DMS153 treated with DMSO at 0.1 percent for 48 hours (cell line): ENCODE measurements at regions not wholly inside any gene's neighbourhood (a gene's known extent, or its start where the extent isn't known, plus 50 kb on each side); places are given as distances from the start of the nearest gene placed in this dataset.

Experiments used
- DNase-seq: peaks from one replicate; lab custom pipeline; 2025; ENCODE audit not compliant: unreplicated experiment; lab: John Stamatoyannopoulos, UW

DNA sequence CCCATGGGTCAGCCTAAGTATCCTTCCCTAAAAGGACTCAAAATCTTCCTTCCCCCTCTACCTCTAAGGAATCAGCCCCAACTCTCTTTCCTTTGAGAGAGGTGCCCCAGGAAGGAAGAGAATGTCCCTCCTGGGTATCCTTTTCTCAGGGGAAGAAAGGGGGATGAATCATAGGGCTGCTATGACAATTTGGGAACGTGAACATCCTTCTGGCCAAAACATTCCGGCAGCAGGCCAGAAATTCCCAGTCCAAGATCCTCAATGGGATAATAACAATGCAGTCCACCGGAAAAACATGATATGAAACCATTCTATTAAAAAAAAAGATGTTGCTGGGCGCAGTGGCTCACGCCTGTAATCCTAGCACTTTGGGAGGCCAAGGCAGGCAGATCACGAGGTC is 50.8 kb upstream of the CACNA2D3 start:
- DNase-seq = no peak

DNA sequence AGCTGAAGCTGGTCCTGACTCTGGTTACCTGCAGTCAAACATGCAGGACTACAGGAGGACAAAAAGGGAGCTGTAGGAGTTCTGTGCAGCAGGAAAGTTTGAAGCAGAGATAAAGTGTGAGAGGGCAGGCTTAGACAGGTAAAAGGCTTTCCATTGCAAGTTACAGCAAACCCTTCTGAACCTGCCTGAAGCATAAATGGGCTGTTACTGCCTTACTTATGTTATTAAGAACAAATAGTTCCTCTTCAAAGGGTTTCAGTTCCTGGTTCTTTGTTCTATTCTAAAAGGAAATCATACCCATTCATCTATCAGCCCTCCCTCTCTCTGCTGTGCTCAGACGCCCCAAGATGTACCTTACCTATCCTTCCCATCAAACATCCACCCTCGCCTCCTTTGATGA is 52.4 kb upstream of the CACNA2D3 start:
- no peak for DNase-seq

DNA sequence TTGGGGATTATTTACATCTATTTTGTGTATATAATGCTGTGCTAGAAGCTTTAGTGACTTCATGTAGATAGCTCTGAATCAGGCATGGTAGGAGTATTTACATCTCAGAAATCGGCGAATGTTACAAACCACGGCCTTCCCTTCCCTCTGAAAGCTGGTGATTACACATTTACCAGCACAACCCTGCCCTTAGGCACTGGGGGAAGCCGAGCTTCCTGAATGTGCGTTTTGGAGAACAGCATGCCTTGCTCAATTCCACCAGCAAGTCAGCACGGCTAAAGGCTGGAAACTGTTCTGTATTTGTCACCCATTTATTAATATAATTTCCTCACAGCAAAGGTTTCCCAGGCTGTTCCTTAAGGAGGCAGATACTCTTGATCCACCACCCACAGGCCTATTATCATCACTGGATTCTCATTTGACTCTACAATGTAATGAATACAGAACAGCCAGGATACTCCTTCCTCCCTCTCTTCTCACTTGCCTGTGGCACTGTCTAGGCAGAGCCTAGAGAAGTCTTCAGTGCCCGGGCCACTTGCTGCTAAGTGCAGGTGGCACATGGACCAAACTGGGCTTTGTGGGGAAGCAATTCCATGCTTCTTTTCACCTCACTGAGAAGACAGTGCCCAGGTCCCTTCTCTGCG is 55.2 kb upstream of the CACNA2D3 start:
- DNase-seq = no peak

DNA sequence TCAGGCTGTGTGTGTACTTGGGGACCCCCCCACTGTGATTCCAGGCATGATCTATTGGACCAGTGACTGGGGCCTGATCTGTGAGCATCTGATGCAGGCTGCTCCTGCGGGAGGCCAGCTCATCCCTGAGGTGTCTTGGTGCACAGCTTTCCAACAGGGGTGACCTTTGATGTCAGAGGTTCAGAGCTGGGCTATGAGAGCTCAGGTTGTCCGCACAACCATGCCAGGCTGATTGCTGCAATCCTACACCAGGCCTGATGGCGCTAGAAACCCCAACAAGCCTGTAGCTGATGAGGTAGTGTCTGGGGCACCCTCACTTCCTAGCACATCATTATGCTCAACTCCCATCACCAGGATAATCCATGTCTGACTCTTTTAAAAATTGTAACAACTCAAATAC is 56.1 kb upstream of the CACNA2D3 start:
- no peak for DNase-seq

DNA sequence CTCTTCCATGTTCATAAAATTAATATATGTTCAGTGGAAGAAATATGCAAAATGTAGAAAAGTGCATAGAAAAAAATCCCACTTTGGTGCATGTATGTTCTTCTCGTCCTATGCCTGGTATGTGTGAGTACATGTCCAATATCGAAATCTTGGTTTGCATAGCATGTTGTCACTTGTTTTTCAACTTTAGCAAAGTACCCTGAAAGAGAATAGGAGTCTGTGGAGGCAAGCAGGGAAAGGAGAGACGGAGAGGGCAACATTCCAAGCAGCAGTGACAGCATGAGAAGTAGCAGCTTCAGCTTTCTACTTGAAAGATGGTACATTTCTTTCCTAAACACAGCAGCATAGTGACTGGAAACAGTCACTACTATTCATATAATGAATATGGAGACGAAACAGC is 56.8 kb upstream of the CACNA2D3 start:
- DNase-seq = no peak

DNA sequence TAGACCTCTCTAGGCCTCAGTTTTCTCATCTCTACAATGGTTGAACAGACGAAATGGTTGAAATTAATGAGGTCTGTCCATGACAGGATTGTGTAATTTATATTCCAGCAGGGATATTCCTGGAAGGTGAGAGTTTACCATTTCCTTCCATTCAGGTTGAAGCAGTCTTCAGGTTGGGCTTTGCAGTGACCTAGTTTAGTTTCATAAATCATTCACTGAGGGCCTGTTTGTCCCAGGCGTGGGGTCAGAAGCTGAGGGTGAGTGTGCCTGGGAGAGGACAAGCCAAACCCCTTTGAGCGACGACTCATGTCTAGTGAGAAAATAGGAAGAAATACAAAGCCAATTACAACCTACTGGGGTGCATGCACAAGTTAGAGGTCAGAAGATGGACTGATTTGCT is 57.2 kb upstream of the CACNA2D3 start:
- DNase-seq = no peak

DNA sequence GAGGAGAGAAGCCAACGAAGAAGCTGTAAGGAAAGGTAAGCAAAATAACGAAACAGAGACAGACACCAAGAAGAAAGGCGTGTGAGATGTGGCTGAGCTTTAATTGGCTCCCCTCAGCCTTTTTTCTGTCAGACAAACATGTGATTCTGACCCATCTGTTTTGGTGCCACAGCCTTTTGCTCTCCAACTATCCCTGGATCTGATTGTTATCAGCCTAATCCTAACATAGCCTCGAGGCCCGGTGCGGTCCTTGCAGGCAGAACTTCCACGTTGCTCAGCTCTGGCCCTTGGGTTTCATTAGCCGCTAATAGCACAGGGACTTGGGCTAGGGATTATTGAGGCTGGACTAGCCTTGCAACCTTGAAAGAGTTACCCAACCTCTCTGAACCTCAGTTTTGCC is 57.9 kb upstream of the CACNA2D3 start:
- no peak for DNase-seq

DNA sequence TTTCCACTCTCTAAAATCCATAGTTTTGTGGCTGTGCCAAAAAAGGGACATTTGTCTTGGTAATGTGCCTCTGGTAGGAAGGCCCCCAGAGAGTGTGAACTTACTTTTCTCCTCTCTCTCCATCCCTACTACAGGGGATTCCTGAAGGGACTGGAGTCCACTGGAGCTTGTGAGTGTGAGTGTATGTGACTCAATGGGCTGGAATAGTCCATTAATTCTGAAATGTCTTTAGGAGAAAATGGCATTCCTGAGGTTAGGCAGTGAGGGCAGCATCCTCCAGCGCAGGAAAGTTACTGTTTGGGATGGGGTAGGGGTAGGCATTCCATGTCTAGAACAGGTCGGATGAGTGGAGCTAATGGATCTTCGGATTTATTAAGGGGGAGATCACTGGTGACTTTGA is 59.8 kb upstream of the CACNA2D3 start:
- no peak for DNase-seq

DNA sequence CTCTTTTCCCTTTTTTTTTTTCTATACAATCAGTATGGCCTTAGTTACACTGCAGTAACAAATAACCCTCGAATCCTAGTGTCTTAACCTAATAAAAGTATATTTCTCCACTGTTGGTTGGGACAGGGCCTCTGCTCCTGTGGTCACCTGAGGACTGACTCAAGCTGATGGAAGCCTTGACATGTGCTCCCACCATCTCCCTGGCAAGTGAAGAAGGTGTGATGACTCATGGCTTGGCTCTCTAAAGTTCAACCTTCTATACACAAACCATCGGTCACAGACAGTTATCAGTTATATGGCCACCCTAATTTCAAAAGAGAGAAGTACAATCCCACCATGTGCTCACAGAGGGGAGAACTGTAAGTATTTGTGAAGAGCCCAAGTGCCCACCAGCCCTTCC is 65.8 kb upstream of the CACNA2D3 start:
- DNase-seq = no peak

DNA sequence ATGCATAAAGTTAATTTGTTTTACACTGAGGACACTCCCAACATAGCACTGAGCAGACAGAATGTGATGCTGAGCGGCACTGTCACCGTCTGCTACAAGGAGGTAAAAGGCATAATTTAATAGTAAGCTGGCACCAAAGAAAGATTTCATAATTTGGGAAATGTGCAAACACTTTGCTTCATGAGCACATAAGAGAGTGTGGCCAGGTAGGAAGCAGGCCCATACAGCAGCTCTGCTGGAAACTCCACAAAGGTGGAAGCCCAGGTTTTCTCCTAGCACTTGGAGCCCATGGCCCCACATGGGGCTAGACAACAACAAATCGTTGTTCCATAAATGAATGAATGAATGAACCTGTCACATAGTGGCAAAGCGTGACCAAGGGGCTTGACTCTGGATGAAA is 68.5 kb upstream of the CACNA2D3 start:
- DNase-seq = no peak

DNA sequence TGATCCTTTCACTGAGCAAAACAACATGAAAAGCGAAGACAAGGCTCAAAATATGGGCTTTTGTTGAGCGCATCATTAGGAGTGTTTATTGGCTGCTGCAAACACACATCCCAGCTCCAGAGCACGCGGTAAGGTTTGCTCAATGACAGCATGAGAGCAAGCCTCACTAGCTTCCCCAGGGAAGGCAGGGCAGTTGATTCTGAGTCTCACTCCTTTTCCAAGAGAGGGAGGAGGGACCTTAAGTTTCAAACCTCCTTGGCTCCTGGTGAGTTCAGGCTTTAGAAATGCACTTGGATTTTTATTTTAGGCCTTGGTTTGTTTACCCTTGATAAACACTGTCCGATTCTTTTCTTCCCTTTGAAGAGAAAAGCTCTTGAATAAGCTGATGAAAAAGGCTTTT is 69.1 kb upstream of the CACNA2D3 start:
- no peak for DNase-seq

DNA sequence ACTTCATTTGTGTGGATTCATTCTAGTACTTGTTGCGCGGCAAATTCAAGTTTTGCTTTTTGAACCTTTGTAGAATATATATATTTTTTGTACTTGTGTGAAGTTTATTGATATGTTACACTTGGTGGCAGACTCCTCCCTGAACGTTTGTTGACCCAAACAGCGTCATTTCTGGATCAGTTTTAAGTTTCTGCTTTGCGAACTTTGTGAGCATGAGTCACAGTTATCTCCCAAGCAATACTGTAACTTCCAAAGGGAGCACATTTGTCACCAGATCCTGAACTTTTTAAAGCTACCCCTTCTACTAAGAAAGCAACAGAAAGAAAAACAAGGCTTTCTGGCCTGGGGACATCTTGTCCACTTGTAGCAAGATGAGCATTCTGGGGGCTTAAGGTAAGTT is 74.8 kb upstream of the CACNA2D3 start:
- DNase-seq = no peak

DNA sequence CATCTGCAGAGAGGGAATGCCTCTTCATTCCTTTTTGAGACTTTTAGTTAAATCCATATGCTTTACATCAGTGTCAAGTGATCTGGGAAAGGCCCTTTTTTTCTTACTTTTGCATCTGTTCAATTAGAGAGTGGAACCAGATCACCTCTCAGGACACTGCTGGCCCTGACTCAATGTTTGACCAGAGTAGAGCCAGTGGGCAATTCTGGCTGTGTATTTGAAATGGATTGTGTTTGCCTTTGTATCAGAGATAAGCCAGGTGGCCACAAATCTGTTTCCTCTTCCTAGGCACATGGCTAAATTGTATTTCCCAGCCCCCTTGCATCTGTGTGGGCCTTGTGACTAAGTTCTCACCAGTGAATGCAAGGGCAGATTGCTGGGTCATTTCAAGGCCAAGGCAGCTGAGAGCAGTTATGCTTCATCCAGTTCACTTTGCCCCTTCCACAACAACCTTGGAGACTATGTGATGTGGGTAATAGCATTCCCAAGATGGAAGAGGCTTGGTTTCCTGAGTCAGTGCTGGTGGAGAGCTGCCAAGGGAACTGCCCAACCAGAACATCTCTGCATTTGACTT is 75.6 kb upstream of the CACNA2D3 start:
- no peak for DNase-seq

DNA sequence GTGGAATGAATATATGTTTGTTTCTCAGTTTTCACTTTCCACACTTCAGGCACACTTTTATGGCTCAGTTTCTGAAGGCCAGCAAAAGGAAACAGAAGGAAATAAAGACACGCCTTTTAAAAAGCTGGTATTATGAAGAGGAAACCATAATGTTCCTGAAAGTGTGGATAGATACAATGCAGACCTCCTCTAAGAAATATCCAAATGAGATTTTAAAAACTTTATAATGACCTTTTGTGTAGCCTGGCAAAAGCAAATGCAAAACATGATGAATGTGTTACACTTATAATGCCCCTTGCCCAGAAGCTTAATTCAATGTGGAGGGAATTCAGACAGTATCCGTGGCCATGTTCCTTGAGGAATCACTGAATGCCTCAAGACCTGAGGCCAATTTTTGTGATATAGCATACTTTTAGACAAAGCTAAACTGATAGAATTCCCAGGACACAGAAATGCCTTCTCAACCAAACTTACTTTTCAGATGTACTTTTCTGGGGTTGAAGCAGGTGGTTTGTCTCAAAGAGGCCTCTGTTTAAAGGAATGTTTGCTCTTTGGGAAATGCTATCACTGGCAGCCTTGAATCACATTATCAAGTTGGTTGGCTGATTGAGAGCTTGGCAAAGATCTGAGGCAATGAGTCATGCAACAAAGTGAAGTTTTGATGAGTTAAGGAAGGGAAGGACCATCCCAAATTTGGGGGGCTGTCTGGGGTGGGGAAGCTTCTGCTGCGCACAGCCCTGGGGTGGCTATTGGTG is 77.1 kb upstream of the CACNA2D3 start:
- DNase-seq = no peak

DNA sequence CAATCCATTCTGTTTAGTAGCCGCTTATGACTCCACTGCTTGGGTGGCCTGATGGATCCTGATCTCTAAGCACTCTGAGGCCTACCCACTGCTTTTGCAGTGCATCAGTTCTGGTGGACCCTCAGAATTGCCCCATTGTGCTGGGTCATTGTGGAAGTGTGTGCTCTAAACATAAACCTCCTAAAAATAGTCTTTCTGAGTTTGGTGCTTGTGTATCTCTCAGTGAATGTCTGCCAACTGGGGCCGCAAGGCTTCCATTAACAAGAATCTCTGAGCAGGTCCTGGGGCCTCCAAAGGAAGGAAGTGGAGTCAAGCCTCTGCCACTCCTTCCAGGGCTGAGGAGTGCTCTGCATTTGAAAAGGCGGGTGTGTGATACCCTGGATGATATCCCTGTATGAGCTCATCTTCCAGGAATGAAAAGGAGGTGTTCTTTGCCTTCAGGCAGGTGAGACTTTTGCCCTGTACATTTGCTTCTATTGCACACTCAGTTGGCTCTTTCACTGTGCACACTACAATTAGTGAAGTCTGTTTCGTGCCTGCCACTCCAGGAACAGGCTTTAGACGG is 80.0 kb upstream of the CACNA2D3 start:
- DNase-seq = no peak

DNA sequence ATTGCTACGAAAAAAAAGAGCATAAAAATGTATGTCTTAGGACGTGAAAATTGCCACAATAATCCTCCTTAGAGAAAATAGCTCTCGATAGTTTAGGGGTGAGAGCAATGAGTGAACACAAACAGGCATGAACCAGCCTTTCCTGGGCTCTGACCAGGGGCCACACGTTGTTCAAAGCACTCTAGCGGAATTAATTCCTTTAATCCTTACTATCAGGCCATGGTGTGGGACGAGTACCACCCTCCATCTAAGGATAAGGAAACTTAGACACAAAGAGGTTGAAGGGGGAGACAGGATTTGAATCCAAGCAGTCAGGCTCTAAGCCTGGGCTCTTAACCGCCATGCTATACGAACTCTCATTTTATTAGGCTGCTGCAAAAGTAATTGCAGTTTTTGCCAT is 81.9 kb upstream of the CACNA2D3 start:
- no peak for DNase-seq

DNA sequence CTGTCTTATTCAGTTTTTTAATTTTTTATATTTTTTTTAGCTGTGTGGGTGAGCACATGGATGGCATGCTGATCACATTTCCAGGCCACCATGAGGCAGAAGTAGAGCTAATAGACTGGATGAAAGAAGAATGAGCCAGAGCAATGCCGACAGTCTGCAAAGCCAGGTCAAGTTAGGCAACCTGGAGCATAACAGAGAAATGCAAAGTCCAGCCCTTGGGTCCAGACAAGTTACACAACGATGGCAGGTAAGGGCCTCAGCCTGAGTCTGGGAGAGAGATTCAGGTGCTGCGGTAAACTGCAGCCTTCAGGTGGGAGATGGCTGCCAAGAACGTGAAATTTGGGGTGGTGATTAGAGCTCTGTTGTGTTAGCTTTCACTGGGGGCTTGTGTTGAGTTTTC is 84.0 kb upstream of the CACNA2D3 start:
- DNase-seq = no peak

DNA sequence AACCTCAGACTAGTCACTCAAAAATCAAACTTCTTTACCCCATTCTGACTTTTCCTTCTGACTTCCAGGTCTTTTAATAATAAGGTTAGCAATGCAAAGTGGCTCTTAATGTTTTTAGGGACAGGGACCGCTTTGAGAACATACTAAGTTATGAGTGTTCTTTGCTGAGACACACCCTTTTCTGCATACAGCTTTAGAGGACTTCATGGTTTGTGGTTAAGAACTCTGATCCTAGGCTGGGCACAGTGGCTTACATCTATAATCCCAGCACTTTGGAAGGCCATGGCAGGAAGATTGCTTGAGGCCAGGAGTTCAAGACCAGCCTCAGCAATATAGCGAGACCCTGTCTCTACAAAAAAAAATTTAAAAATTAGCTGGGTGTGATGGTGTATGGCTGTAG is 85.8 kb upstream of the CACNA2D3 start:
- DNase-seq = no peak

DNA sequence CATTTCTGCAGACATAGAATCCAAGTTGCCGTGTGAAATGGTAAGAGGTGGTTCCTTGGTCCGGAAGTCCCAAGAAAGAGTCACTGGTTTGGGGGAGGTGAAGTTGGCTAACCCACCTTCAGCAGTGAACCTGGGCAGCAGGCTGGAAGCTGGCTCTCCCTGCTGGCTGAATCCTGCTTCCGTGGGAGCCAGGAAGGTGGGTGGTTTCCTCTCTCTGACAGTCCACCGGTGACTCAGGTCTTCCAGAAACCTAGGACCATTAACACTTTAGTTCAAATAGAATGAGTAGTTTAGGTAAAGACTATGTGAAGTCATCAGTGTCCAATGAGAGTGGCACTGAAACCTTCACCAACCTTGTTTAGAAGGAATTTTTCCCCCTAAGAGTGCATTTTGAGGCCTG is 87.4 kb upstream of the CACNA2D3 start:
- DNase-seq = no peak

DNA sequence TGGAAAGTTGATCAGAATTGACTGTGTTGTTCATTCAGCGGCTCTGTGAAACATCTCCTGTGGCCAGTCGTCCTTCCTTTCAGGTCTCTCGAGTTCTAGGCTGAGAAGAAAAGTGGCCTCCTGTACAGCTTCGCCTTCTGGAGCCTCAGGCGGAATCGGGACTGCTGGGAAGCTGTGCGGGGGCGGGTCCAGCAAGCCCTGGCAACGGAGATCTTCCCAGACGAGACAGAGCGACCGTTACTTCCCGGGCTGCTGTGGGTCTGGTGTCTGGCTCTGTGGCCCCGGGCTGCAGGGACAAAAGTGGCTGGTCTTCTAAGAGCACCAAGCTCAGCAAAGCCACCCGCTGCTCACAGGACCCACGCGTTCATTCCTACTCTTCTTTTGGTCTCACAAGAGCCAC is 88.6 kb upstream of the CACNA2D3 start:
- DNase-seq = no peak

DNA sequence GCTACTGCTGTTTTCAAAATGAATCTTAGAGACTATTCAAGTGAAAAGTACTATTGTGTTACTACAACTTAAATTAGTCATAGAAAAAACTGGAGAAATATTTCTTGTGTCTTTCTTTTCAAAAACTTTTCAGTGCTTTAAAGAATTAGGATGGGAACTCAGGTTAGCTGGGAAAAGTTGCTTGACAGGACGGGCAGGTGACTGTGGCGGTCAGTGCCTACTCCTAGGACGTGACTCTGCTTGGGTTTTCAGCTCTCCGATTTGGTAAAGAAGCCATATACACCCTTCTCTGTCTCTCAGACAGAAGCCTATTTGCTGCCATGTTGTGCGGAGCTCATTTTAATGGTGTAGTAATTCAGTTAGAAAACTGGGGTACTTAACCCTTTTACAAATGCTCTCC is 89.8 kb upstream of the CACNA2D3 start:
- no peak for DNase-seq

DNA sequence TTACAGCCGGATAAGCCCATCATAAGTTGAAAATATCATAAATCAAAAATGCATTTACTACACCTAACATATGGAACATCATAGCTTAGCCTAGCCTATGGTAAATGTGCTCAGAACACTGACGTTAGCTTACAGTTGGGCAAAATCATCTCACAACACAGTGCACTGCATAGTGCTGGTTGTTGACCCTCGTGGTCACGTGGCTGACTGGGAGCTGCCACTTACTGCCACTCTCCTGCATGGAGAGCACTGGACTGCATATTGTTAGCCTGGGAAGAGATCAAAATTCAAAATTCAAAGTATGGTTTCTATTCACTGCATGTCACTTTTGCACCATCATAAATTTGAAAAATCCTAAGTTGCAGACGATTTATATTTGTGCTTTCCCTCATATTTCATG is 94.0 kb upstream of the CACNA2D3 start:
- DNase-seq = no peak
